NT2/D1 (cell line): ENCODE measurements at regions not wholly inside any gene's neighbourhood (a gene's known extent, or its start where the extent isn't known, plus 50 kb on each side); places are given as distances from the start of the nearest gene placed in this dataset.
"Not testable (repeated sequence)": the region's sequence is repeated elsewhere in the genome, so short reads cannot be mapped to it uniquely, and the experiment has no call there.

Source experiments
- DNase-seq: peaks from one replicate; pipeline ENCODE4 v3.0.0-alpha.2; 2011; ENCODE audit warnings: low read depth, low spot score
- H3K27me3 ChIP-seq: 2 replicates; pipeline ENCODE4 v1.6.0; 2011; ENCODE audit warnings: mild to moderate bottlenecking; ENCODE audit not compliant: insufficient read length, insufficient read depth
- H3K36me3 ChIP-seq: 2 replicates; pipeline ENCODE4 v1.6.1; 2011; ENCODE audit warnings: mild to moderate bottlenecking, low read length, mixed read lengths; ENCODE audit not compliant: insufficient read depth, insufficient read length
- H3K4me1 ChIP-seq: 2 replicates; pipeline ENCODE4 v1.5.1; 2011; ENCODE audit not compliant: insufficient read depth, insufficient read length
- H3K4me3 ChIP-seq: 2 replicates; pipeline ENCODE4 v1.5.1; 2011; ENCODE audit warnings: low read depth; ENCODE audit not compliant: insufficient read length
- H3K9ac ChIP-seq: 2 replicates; pipeline ENCODE4 v1.6.0; 2011; ENCODE audit warnings: low read depth; ENCODE audit not compliant: insufficient read length
- H3K9me3 ChIP-seq: 2 replicates; pipeline ENCODE4 v1.5.1; 2011; ENCODE audit warnings: mild to moderate bottlenecking, low read length; ENCODE audit not compliant: insufficient read depth
- SUZ12 ChIP-seq: IDR thresholded peaks from 2 replicates; pipeline ENCODE4 v1.6.1; 2011; ENCODE audit not compliant: insufficient read length, insufficient read depth; ENCODE audit errors: extremely low read depth
- YY1 ChIP-seq: IDR thresholded peaks from 2 replicates; pipeline ENCODE4 v1.6.1; 2011; ENCODE audit not compliant: insufficient read length, insufficient read depth
- ZNF274 ChIP-seq: IDR thresholded peaks from 2 replicates; pipeline ENCODE4 v1.6.1; 2011; ENCODE audit warnings: mild to moderate bottlenecking, low read depth, low read length

DNA sequence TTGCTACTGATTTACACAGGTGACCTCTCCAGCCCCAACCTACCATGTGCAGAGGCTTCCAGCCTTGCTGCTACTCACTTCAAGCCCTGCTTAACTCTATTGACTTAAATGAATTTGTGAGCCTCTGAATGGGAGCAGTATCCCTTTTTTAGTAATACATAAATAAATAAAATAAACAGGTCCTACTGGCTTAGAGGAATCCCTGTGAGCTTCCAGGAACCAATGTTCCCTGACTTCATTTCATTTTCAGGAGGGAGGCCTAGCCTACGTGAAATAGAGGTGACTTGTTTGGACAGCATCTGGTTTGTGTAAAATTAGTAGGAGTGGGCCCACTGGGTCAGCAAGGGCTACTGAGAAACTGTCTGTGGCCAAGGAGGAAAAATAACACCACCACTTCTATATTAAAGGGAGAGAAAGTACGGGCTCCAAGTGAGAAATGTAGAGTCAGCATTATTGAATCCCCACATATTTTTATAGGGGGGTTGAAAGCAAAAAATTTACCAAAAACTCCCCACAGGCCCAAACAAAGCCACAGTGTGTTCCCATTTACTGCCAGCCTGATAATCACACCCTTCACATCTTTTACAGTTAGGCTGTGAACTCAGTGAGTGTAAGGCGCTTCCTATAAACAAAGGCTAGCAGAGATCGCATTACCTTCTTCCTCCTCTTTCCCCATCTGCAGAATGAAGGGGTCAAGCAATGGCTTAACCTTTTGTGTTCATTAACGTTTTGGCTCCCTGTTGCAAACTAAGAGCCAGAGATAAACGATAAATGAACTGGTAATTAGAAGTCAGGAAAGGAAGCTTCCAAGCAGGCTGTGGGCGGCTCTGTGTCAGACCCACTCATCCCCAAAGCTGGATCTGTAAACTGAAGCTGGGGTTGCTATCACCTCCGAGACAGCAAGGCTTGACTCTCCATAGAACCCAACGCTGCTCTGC, 138.8 kb upstream of the LIFR start:
- H3K27me3 ChIP-seq: no peaks in the 10 kb centered on the region

DNA sequence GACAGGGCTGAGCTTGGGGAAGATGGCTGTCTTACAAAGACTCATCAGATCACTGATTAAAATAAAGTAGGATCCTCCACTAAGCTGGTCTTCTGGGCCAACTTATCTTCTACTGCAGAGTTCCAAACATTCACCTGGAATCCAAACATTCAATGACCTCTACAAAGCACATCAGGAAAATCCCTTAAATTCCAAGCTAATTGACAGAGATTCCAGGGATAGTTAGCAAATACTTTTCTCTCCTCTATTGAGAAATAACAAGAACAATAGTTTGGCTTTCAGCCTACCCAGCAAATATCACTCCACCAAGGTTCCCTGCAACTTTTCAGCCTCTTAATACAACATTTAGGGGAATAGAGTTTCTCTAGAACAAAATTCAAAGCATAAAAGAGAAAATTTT, 140.6 kb upstream of the LIFR start:
- H3K9ac ChIP-seq: no peak overlapping the region
- no peaks in the 10 kb centered on the region for H3K4me1 ChIP-seq
- no peak for DNase-seq
- no peaks in the 10 kb centered on the region for H3K36me3 ChIP-seq
- no peaks in the 10 kb centered on the region for H3K9me3 ChIP-seq
- no peak overlapping the region for H3K4me3 ChIP-seq
- no peaks in the 10 kb centered on the region for H3K27me3 ChIP-seq
- TF ChIP-seq SUZ12: no peak

More for the DNA sequence above, 138.8 kb upstream of the LIFR start:
- H3K9ac ChIP-seq: no peak overlapping the region
- H3K4me1 ChIP-seq: no peaks in the 10 kb centered on the region
- no peaks in the 10 kb centered on the region for H3K36me3 ChIP-seq
- H3K4me3 ChIP-seq: no peak overlapping the region
- DNase-seq: no peak
- H3K9me3 ChIP-seq: no peaks in the 10 kb centered on the region
- TF ChIP-seq YY1: no peak
- no peak for TF ChIP-seq ZNF274
- no peak for TF ChIP-seq SUZ12

DNA sequence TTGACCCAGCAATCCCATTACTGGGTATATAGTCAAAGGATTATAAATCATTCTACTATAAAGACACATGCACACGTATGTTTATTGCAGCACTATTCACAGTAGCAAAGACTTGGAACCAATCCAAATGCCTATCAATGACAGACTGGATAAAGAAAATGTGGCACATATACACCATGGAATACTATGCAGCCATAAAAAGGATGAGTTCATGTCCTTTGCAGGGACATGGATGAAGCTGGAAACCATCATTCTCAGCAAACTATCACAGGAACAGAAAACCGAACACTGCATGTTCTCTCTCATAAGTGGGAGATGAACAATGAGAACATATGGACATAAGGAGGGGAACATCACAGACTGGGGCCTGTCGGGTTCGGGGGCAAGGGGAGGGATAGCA, 140.3 kb upstream of the OSMR start:
- not testable (repeated sequence) for H3K4me1 ChIP-seq, DNase-seq, H3K9ac ChIP-seq, H3K36me3 ChIP-seq, H3K4me3 ChIP-seq, H3K27me3 ChIP-seq, H3K9me3 ChIP-seq

- Histone ChIP-seq H3K4me3 (no peak overlapping the region), H3K9ac (no peak overlapping the region), H3K36me3 (no peaks in the 10 kb centered on the region), H3K4me1 (no peaks in the 10 kb centered on the region), H3K27me3 (no peaks in the 10 kb centered on the region), H3K9me3 (no peaks in the 10 kb centered on the region)
- DNase-seq: no peak
- no peak for TF ChIP-seq YY1
- no peak for TF ChIP-seq SUZ12
- no peak for TF ChIP-seq ZNF274
Measured at GRCh38 chr5:38706376-38706775, 139.4 kb upstream of the OSMR start.

- H3K27me3 ChIP-seq: no peaks in the 10 kb centered on the region
- DNase-seq: no peak
- H3K4me3 ChIP-seq: no peak overlapping the region
- no peaks in the 10 kb centered on the region for H3K36me3 ChIP-seq
- TF ChIP-seq ZNF274 (no peak), YY1 (no peak), SUZ12 (no peak)
- no peaks in the 10 kb centered on the region for H3K9me3 ChIP-seq
- no peak overlapping the region for H3K9ac ChIP-seq
- H3K4me1 ChIP-seq: no peaks in the 10 kb centered on the region
Measured at GRCh38 chr5:38707352-38708210, 138.2 kb upstream of the OSMR start.

DNA sequence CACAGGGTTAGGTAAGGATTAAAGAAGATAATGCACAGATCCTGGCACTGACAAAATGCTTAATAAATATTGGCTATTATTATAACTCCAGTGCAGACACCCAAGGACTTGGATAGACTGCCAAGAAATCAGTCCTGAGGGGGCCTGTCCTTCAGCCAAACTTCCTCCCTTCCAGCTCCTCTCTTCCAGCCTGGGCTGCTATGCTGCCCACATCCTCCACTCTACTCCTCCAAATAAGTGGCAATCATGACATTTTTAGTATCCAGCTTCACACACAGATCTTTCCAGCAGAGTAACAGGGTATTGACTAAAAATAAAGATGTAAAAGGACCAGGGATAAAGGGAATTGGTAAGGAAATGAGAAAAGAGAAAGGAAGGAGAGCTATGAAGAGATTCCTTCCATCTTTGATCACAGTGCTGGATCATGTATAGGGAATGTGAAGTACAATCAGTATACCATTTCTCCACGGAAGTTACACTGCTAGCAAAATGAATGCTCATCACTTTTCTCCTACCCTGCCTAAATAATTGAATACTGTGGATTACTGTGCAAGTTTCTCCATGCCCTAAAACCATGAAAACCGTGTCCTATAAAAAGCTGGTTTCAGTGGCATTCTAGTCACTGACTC, 136.0 kb upstream of the OSMR start:
- no peak overlapping the region for H3K4me3 ChIP-seq
- no peak for TF ChIP-seq ZNF274
- no peak for TF ChIP-seq YY1
- no peak for TF ChIP-seq SUZ12
- no peaks in the 10 kb centered on the region for H3K9me3 ChIP-seq
- no peaks in the 10 kb centered on the region for H3K27me3 ChIP-seq
- no peaks in the 10 kb centered on the region for H3K4me1 ChIP-seq
- no peak overlapping the region for H3K9ac ChIP-seq
- DNase-seq: no peak
- no peaks in the 10 kb centered on the region for H3K36me3 ChIP-seq

GRCh38 chr5:38710627-38711026, 135.2 kb upstream of the OSMR start:
- no peak for DNase-seq
- Histone ChIP-seq H3K4me1 (no peaks in the 10 kb centered on the region), H3K4me3 (no peak overlapping the region), H3K9ac (no peak overlapping the region), H3K9me3 (no peaks in the 10 kb centered on the region), H3K36me3 (no peaks in the 10 kb centered on the region), H3K27me3 (no peaks in the 10 kb centered on the region)
- TF ChIP-seq SUZ12: no peak
- no peak for TF ChIP-seq ZNF274
- TF ChIP-seq YY1: no peak
